IPS-18a (cell line): ENCODE measurements at regions not wholly inside any gene's neighbourhood (a gene's known extent, or its start where the extent isn't known, plus 50 kb on each side); places are given as distances from the start of the nearest gene placed in this dataset.
A peak's percentile ranks its signal among the peaks of the same experiment; 100 is the strongest.

Experiments used
- H3K27ac ChIP-seq: one replicate; pipeline ENCODE4 v1.5.1; 2013; ENCODE audit warnings: low read length
- H3K27me3 ChIP-seq: one replicate; pipeline ENCODE4 v1.6.1; 2013; ENCODE audit warnings: mild to moderate bottlenecking, low read length; ENCODE audit not compliant: control insufficient read depth, insufficient read depth
- H3K36me3 ChIP-seq: one replicate; pipeline ENCODE4 v1.6.1; 2013; ENCODE audit warnings: low read depth, low read length; ENCODE audit not compliant: control insufficient read depth
- H3K4me1 ChIP-seq: one replicate; pipeline ENCODE4 v1.6.1; 2013; ENCODE audit warnings: low read depth, low read length; ENCODE audit not compliant: control insufficient read depth
- H3K4me3 ChIP-seq: one replicate; pipeline ENCODE4 v1.5.1; 2013; ENCODE audit warnings: low read length
- H3K9ac ChIP-seq: one replicate; pipeline ENCODE4 v1.6.1; 2013; ENCODE audit warnings: mild to moderate bottlenecking, low read length, moderate library complexity
- H3K9me3 ChIP-seq: one replicate; pipeline ENCODE4 v1.6.1; 2013; ENCODE audit warnings: low read depth, low read length; ENCODE audit not compliant: control insufficient read depth

DNA sequence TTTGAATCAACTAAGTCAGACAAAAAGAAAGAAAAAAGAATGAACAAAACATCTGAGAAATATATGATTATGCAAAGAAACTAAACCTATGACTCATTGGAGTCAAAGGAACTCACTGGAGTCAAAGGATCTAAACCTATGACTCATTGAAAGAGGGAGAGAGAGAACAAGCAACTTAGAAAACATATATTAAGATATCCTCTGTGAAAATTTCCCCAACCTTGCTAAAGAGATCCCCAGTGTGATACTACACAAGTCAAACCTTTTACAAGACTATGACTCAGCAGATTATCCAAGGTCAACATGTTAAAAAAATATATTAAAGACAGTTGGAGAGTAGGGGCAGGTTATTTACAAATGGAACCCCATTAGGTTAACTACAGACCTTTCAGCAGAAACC, 1538.3 kb downstream of the NCAM2 start:
- H3K4me1 ChIP-seq = no peaks in the 10 kb centered on the region
- no peak overlapping the region for H3K4me3 ChIP-seq
- no peaks in the 10 kb centered on the region for H3K36me3 ChIP-seq
- H3K9me3 ChIP-seq = peaks cover 18% of the 10 kb centered on the region
- no peak overlapping the region for H3K9ac ChIP-seq
- H3K27ac ChIP-seq = no peak overlapping the region
- no peaks in the 10 kb centered on the region for H3K27me3 ChIP-seq

DNA sequence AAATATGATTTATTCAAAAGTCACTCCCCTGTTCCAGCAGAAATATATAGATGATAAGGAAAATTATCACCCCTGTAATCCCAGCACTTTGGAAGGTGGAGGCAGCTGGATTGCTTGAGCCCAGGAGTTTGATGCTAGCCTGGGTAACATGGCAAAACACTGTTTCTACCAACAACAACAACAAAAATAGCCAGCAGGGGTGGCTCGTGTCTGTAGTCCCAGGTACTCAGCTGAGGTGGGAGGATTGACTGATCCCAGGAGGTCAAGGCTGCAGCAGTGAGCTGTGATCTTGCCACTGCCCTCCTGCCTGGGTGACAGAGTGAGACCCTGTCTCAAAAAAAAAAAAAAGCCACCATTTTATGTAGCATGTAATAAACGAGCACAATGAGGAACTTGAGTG, 1546.5 kb downstream of the NCAM2 start:
- Histone ChIP-seq H3K4me3 (no peak overlapping the region), H3K27ac (no peak overlapping the region), H3K27me3 (no peaks in the 10 kb centered on the region), H3K4me1 (no peaks in the 10 kb centered on the region), H3K9me3 (peaks cover 8% of the 10 kb centered on the region), H3K9ac (no peak overlapping the region), H3K36me3 (no peaks in the 10 kb centered on the region)

DNA sequence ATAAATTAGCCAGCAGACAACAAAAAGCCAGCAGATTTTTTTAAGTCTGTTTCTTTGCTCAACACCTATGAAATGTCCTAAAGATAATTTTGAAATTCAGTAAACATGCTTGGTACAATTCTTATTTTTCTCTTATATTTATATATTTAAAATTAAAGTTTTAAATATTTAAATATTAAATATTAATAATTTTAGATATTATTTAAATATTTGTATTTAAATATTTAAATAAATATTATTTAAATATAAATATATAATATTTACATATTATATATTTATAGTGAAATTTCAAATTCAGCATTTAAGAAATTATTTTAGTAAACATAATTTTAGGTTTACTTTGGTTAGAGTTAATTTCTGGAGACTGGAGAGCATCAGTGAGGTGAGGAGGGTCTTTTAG, 1554.2 kb downstream of the NCAM2 start:
- Histone ChIP-seq H3K27me3 (no peaks in the 10 kb centered on the region), H3K9me3 (no peaks in the 10 kb centered on the region), H3K4me3 (no peak overlapping the region), H3K27ac (no peak overlapping the region), H3K9ac (no peak overlapping the region), H3K4me1 (no peaks in the 10 kb centered on the region), H3K36me3 (no peaks in the 10 kb centered on the region)

DNA sequence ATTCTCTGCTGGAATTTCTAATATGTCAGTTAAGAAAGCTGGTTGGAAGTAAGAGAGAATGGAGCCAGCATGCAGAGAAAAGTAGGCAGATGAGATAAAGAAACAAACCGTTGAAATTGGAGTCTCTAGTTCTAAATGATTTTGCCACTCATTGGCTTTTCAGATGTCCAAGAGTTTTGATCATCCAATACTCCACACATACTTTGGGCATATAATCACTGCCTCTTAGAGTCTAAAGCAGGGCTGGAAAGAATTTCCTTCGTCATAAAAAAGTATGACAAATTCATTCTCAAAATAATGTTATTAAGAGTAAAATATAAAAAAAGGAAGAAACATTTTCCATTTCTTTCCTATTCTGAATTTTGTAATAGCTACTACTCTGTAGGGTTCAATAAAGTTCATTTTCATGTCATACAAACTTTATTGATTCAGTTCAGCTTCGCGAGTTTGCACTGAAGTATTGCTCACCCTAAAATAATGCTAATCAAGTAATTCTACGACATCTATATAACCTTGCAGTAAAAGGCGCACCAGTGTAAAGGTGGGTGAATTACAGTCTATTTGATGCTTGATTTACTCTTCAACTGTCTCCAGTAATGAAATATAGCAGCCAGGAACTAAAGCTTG, 1556.6 kb downstream of the NCAM2 start:
- Histone ChIP-seq H3K27me3 (no peaks in the 10 kb centered on the region), H3K9me3 (no peaks in the 10 kb centered on the region), H3K9ac (no peak overlapping the region), H3K4me3 (no peak overlapping the region), H3K36me3 (no peaks in the 10 kb centered on the region), H3K27ac (no peak overlapping the region), H3K4me1 (no peaks in the 10 kb centered on the region)

DNA sequence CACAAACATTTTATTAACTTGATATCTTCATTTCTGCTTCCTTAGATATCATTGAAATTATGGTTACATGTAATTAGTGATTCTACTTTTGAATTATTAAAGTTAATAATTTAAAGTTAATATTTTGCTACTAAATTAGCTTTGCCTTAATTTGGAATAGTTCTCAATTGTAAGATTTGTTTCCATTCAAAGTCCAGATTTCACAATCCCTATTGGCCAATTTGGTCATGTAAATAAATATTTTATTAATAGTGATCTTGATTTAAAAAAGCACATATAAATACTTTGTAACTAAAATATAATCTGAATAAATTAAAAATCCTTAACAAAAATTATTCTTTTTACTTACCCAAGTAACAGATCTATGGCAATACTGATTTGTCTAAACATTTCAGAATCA, 1558.6 kb downstream of the NCAM2 start:
- no peaks in the 10 kb centered on the region for H3K4me1 ChIP-seq
- H3K4me3 ChIP-seq = no peak overlapping the region
- H3K36me3 ChIP-seq = no peaks in the 10 kb centered on the region
- H3K27ac ChIP-seq = no peak overlapping the region
- H3K9me3 ChIP-seq = no peaks in the 10 kb centered on the region
- H3K9ac ChIP-seq = no peak overlapping the region
- no peaks in the 10 kb centered on the region for H3K27me3 ChIP-seq

DNA sequence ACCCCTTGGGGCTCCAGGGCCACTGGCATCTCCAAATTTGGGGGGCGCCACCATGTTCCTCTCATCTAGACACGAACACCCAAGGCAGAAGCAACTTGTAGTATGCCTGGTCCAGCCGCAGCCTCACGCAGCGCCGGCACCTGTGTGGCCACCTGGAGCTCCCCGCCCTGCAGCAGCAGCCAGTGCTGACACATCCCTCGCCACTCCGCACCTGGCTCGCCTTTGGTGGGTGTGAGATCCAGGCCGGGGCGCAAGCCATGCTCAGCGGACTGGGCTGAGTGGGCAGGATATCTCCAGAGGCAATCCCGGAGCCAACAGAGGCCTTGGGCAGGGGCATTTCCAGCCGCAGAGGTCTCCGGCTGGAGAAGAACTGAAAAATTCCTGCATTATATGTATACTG, 1563.7 kb downstream of the NCAM2 start:
- H3K9me3 ChIP-seq = no peaks in the 10 kb centered on the region
- no peak overlapping the region for H3K4me3 ChIP-seq
- H3K9ac ChIP-seq = no peak overlapping the region
- H3K36me3 ChIP-seq = no peaks in the 10 kb centered on the region
- H3K4me1 ChIP-seq = no peaks in the 10 kb centered on the region
- H3K27ac ChIP-seq = no peak overlapping the region
- H3K27me3 ChIP-seq = no peaks in the 10 kb centered on the region

DNA sequence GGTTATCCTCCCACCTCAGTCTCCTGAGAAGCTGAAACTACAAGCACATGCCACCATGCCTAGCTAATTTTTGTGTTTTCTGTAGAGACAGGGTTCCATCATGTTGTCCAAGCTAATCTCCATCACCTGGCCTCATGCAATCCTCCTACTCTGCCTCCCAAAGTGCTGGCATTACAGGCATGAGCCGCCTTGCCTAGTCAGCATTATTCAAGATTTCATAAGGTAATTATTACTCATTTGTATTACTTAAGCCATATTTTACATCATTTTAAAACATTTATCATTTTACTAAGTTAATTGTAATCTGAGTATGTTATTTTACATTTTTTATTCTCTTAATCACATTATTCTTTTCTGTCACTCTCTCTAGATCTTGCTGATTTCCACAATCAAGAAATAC, 1575.6 kb downstream of the NCAM2 start:
- Histone ChIP-seq H3K9ac (no peak overlapping the region), H3K36me3 (no peaks in the 10 kb centered on the region), H3K4me1 (no peaks in the 10 kb centered on the region), H3K27me3 (no peaks in the 10 kb centered on the region), H3K4me3 (no peak overlapping the region), H3K27ac (no peak overlapping the region), H3K9me3 (no peaks in the 10 kb centered on the region)

DNA sequence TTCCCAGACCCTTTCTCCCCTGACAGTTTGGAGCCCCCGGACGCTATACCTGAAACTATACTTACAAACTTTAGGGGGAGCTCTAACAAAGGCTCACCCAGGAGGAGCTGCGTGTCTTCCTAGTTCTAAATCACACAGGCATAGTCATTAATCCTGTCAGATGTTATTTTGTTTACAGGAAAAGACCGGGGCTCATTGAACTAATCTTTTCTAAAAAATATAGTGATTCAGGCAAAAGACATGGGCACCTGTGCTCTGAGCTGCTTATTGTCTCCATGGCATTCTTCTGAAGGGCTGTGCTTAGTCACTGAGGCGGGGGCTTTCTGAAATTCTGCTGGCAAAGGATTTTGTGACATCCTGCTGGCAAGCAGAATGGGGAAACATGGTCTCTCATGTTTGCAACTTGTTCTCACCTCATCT, 1577.0 kb downstream of the NCAM2 start:
- H3K36me3 ChIP-seq = no peaks in the 10 kb centered on the region
- peak overlapping the region; percentile 38 for H3K4me3 ChIP-seq
- H3K27ac ChIP-seq = no peak overlapping the region
- no peaks in the 10 kb centered on the region for H3K4me1 ChIP-seq
- H3K27me3 ChIP-seq = no peaks in the 10 kb centered on the region
- H3K9me3 ChIP-seq = no peaks in the 10 kb centered on the region
- peak overlapping the region; percentile 43 for H3K9ac ChIP-seq

DNA sequence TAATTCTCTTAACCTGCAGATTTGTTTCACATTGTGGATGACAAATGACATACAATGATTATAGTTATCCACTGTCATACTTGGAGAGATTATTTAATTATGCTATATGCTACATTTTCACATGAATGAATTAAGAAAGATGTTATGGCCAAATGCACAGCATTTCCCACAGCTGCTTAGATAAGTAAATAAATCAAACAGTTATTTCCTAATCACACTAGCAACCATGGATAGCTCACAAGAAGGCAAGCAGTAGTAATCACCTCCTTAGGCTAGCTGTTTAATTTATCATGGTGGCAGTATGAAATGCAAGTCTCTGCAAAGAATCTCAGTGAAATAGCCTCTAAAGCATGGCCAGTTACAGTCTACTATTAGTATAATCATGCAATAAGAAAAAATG, 1581.5 kb downstream of the NCAM2 start:
- Histone ChIP-seq H3K27me3 (no peaks in the 10 kb centered on the region), H3K36me3 (no peaks in the 10 kb centered on the region), H3K4me3 (no peak overlapping the region), H3K9me3 (no peaks in the 10 kb centered on the region), H3K9ac (no peak overlapping the region), H3K27ac (no peak overlapping the region), H3K4me1 (no peaks in the 10 kb centered on the region)

DNA sequence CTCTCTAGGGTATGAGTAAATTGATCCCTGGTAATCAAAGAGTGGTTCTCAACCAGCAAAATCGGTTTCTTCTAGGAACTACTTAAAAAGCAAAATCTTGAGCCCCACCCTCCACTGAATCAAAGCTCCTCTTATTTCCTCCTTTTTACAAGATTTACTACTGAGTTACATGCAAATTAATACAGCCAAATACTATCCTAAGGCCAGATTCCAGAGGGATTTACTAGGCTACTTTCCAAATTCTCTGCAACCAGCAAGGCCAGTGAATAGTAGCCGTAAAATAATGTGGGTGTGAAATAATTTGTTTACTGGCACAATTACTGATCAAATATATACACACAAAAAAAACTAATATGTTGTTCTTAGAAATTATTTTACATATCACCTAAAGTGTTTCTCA, 1583.8 kb downstream of the NCAM2 start:
- no peak overlapping the region for H3K27ac ChIP-seq
- H3K27me3 ChIP-seq = no peaks in the 10 kb centered on the region
- no peak overlapping the region for H3K9ac ChIP-seq
- H3K4me1 ChIP-seq = no peaks in the 10 kb centered on the region
- H3K9me3 ChIP-seq = no peaks in the 10 kb centered on the region
- no peak overlapping the region for H3K4me3 ChIP-seq
- H3K36me3 ChIP-seq = no peaks in the 10 kb centered on the region

DNA sequence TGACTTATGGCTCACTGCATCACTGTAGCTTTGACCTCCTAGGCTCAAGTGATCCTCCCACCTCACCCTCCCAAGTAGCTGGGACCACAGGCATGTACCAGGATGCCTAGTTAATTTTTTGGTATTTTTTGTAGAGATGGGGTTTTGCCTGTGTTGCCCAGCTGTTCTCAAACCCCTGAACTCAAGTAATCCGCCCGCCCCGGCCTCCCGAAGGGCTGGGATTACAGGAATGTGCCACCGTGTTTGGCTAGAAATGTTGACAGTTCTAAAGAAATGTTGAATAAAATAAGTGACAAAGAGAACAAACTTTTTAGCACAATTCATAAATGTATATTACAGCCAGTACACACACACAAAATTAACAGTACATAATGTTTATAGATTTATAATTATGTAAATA, 1586.1 kb downstream of the NCAM2 start:
- no peaks in the 10 kb centered on the region for H3K9me3 ChIP-seq
- H3K27ac ChIP-seq = no peak overlapping the region

DNA sequence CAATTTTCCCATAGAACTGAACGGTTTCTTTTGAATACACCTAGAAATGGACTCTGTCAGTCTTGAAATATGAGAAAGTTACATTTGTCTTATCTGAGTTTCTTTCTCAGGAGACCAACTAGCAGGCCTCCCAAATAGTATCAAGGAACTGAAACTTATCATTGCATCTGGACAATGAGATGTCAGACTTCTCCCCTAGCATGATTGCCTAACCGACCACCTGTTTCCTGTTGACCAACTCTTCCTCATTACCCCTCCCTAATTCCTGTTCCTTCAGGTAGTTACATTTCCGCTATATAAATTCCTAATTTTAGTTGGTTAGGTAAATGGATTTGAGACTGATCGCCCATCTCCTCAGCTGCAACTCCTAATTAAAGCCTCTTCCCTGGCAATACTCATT, 1587.3 kb downstream of the NCAM2 start:
- no peaks in the 10 kb centered on the region for H3K9me3 ChIP-seq
- H3K27me3 ChIP-seq = no peaks in the 10 kb centered on the region
- H3K27ac ChIP-seq = no peak overlapping the region
- no peaks in the 10 kb centered on the region for H3K36me3 ChIP-seq
- H3K4me3 ChIP-seq = no peak overlapping the region
- H3K9ac ChIP-seq = no peak overlapping the region
- no peaks in the 10 kb centered on the region for H3K4me1 ChIP-seq

More for the DNA sequence above, 1586.1 kb downstream of the NCAM2 start:
- Histone ChIP-seq H3K27me3 (no peaks in the 10 kb centered on the region), H3K4me3 (no peak overlapping the region), H3K36me3 (no peaks in the 10 kb centered on the region), H3K9ac (no peak overlapping the region), H3K4me1 (no peaks in the 10 kb centered on the region)
